Right ventricle myocardium inferior (tissue), 1 donor: ENCODE measurements at regions not wholly inside any gene's neighbourhood (a gene's known extent, or its start where the extent isn't known, plus 50 kb on each side); places are given as distances from the start of the nearest gene placed in this dataset.
A peak's percentile ranks its signal among the peaks of the same experiment; 100 is the strongest.
"Not testable (repeated sequence)": the region's sequence is repeated elsewhere in the genome, so short reads cannot be mapped to it uniquely, and the experiment has no call there.

Experiments used
- ATAC-seq: fragments of 200-7000 bp; cut with Tn5 transposase; one replicate; pipeline ENCODE4 v1.9.1; 2020; ENCODE audit warnings: mild to moderate bottlenecking, moderate library complexity
- DNase-seq: peaks from one replicate; pipeline ENCODE4 v3.0.0; 2021; ENCODE audit errors: missing footprints
- intact Hi-C: fragments of 100-400 bp; cut with DNase I; formaldehyde crosslinking; loops from one replicate; pipeline ENCODE4 v1.11.0; 2022
- donor health status: DM: no; HTN: yes; CAD: no; lungs with severe emphysema.

- ATAC-seq, DNase-seq, intact Hi-C loops: not testable (repeated sequence)
Measured at GRCh38 chr9:42490989-42491388, 307.5 kb downstream of the SPATA31A6 start.

DNA sequence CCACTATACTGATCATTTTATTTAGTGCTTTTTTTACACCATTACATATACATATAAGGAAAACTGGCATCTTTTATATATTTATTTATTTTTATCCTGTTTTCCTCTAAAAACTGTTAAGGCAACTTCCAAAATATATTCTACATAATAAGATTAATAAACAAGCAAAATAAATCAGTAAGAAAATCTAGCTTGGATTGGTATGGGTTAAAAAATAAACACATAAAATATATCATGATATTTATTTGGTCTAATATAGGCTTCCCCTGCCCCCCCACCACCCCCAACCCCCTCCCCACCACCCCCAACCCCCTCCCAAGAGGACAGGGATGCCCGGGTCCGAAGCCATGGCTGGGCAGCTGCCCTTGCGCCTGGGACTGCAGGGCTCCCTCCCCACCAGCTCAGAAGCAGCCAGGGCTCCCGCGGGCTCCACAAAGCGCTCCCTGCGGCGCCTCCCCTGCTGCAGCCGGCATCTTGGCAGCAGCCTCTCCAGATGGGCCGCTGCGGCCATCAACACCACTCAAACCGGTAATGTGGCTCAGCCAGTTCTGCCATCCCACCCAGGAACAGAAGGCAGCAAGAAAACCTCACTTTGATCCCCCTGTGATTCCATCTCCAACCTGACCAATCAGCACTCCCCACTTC lies 319.3 kb downstream of the SPATA31A6 start:
- DNase-seq, ATAC-seq, intact Hi-C loops: not testable (repeated sequence)

GRCh38 chr9:42508111-42508510 lies 324.7 kb downstream of the SPATA31A6 start:
- DNase-seq, intact Hi-C loops: not testable (repeated sequence)

DNA sequence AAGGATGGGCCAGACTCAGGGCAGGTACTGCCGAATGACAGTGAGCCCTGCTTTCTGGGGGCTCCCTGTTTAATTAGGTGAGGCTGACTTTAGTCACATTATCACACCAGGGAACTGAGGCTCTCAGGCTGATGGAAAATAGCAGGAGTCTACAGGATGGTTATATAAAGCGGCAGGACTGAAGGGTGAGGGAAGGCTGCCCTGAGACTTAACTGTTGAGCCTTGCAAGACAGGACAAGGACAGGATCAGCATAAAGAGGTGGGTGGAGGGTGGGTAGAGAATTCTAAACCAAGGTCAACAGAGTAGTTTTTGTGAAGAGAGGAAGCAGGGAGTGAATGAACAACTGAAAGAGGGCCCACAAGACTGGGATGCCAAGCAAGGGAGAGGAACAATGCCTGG lies 330.1 kb downstream of the SPATA31A6 start:
- intact Hi-C loops, ATAC-seq, DNase-seq: not testable (repeated sequence)

More at GRCh38 chr9:42508111-42508510, 324.7 kb downstream of the SPATA31A6 start:
- not testable (repeated sequence) for ATAC-seq

- intact Hi-C loops, ATAC-seq: not testable (repeated sequence)
Measured at GRCh38 chr9:42534325-42534983, 351.0 kb downstream of the SPATA31A6 start.

DNA sequence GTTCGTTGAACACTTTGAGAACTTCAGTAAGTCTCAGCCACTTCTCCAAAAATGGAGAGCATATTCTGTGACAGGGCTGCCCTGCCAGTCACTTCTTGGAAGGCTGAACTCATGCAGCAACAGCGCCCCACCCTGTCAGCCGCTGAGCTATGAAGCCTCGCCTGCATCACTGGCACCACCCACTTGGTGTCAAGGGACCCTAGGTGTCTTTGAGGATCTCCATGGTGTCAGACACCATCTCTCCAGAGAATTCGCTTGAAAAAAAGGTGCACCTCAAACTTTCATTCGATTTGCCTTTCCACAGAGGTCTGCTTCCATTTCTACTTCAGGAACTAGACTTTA lies 351.5 kb downstream of the SPATA31A6 start:
- DNase-seq = peak; percentile 51
- ATAC-seq, intact Hi-C loops: not testable (repeated sequence)

More at GRCh38 chr9:42534325-42534983, 351.0 kb downstream of the SPATA31A6 start:
- not testable (repeated sequence) for DNase-seq

DNA sequence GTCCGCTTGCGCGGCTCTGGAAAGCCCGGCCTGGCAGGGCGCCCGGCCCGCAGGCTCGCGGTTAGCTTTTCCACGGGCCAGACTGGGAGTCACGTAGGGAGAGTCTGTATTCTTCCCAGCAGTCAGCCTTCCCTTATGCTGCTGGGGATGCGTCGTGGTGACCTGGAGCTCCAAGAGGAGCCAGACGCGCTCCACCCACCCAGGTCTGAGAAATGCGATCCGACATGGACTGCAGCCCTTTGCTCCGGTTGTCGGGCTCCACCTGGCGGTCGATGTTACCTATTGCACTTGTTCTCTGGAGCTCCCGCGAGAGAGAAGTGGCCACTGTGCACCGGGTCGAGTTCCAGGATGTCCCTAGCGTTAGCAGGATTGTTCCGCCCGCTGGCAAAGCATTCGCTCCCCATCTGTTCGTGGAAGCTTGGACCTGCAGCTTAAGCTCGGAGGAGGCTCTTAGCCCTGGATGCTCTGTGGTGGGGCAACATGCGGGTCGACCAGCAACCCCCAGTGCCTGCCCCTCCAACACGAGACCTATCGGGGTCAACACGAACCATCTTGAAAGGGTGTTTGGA lies 367.4 kb downstream of the SPATA31A6 start:
- ATAC-seq, intact Hi-C loops, DNase-seq: not testable (repeated sequence)

- intact Hi-C loops, DNase-seq, ATAC-seq: not testable (repeated sequence)
Measured at GRCh38 chr9:42568530-42568929, 385.1 kb downstream of the SPATA31A6 start.

GRCh38 chr9:42568942-42569556 lies 385.6 kb downstream of the SPATA31A6 start:
- intact Hi-C loops, ATAC-seq: not testable (repeated sequence)
- DNase-seq = peak; percentile 0

GRCh38 chr9:42577851-42578250 lies 394.4 kb downstream of the SPATA31A6 start:
- DNase-seq = peak; percentile 28
- ATAC-seq, intact Hi-C loops: not testable (repeated sequence)
